ENCODE measurements at regions not wholly inside any gene's neighbourhood (a gene's known extent, or its start where the extent isn't known, plus 50 kb on each side); places are given as distances from the start of the nearest gene placed in this dataset.

- TF ChIP-seq CTCF (IDR thresholded peaks at IDR 0.05), result no peak
- TF ChIP-seq POLR2A (IDR thresholded peaks at IDR 0.05), result no peak
- no peak for TF ChIP-seq POLR2AphosphoS5 (IDR thresholded peaks at IDR 0.05)
- TF ChIP-seq EP300 (IDR thresholded peaks at IDR 0.05), result no peak
Observed at GRCh38 chr12:85425926-85426325, 145.9 kb downstream of the ALX1 start.

Measured in suprapubic skin (tissue), 4 donors.